GM23248 (cell line): ENCODE measurements at regions not wholly inside any gene's neighbourhood (a gene's known extent, or its start where the extent isn't known, plus 50 kb on each side); places are given as distances from the start of the nearest gene placed in this dataset.

ENCODE experiments used
- DNase-seq: peaks from one replicate; pipeline ENCODE4 v3.0.0-alpha.2; 2015
- H2AFZ ChIP-seq: fragments of 200-600 bp; sonication (generic); 2 replicates; pipeline ENCODE4 v1.6.1; 2016; ENCODE audit warnings: antibody characterized with exemption
- H3F3A ChIP-seq: fragments of 200-600 bp; sonication (generic); 2 replicates; pipeline ENCODE4 v1.6.1; 2016; ENCODE audit warnings: mild to moderate bottlenecking, antibody characterized with exemption, mixed run types; ENCODE audit not compliant: insufficient read depth
- H3K27ac ChIP-seq: fragments of 200-600 bp; sonication (generic); 2 replicates; pipeline ENCODE4 v1.5.1; 2016; ENCODE audit warnings: mild to moderate bottlenecking
- H3K27me3 ChIP-seq: fragments of 200-600 bp; sonication (generic); replicated peaks from 2 replicates; pipeline ENCODE4 v1.6.1; 2016; ENCODE audit warnings: mild to moderate bottlenecking; ENCODE audit not compliant: insufficient read depth
- H3K36me3 ChIP-seq: fragments of 200-600 bp; sonication (generic); 2 replicates; pipeline ENCODE4 v1.6.1; 2016; ENCODE audit warnings: low read depth, mild to moderate bottlenecking
- H3K4me1 ChIP-seq: fragments of 200-600 bp; sonication (generic); 2 replicates; pipeline ENCODE4 v1.6.1; 2016; ENCODE audit warnings: mild to moderate bottlenecking; ENCODE audit not compliant: insufficient read depth
- H3K4me2 ChIP-seq: fragments of 200-600 bp; sonication (generic); one replicate; pipeline ENCODE4 v1.6.1; 2016; ENCODE audit warnings: mild to moderate bottlenecking; ENCODE audit not compliant: unreplicated experiment
- H3K4me3 ChIP-seq: fragments of 200-600 bp; sonication (generic); 2 replicates; pipeline ENCODE4 v1.5.1; 2016; ENCODE audit warnings: mild to moderate bottlenecking
- H3K79me2 ChIP-seq: fragments of 200-600 bp; sonication (generic); 2 replicates; pipeline ENCODE4 v1.6.1; 2016; ENCODE audit warnings: mild to moderate bottlenecking; ENCODE audit not compliant: insufficient read depth
- H3K9ac ChIP-seq: fragments of 200-600 bp; sonication (generic); 2 replicates; pipeline ENCODE4 v1.6.1; 2016; ENCODE audit warnings: mild to moderate bottlenecking
- H3K9me2 ChIP-seq: fragments of 200-600 bp; sonication (generic); 2 replicates; pipeline ENCODE4 v1.6.1; 2016; ENCODE audit warnings: mixed run types, mild to moderate bottlenecking, moderate library complexity; ENCODE audit not compliant: insufficient read depth
- H3K9me3 ChIP-seq: fragments of 200-600 bp; sonication (generic); one replicate; pipeline ENCODE4 v1.6.1; 2017; ENCODE audit warnings: low read depth
- H4K20me1 ChIP-seq: fragments of 200-600 bp; sonication (generic); 2 replicates; pipeline ENCODE4 v1.6.0; 2016; ENCODE audit not compliant: insufficient read depth
- EZH2 ChIP-seq: fragments of 200-600 bp; sonication (generic); IDR thresholded peaks from 2 replicates; pipeline ENCODE4 v1.6.1; 2018; ENCODE audit warnings: antibody characterized with exemption, mild to moderate bottlenecking; ENCODE audit not compliant: insufficient read depth, poor library complexity, severe bottlenecking
- EZH2phosphoT487 ChIP-seq: fragments of 200-600 bp; sonication (generic); IDR thresholded peaks from 2 replicates; pipeline ENCODE4 v1.6.1; 2018; ENCODE audit warnings: antibody characterized with exemption, moderate library complexity, mild to moderate bottlenecking, low read depth; ENCODE audit not compliant: insufficient read depth
- WGBS, 2 experiments: methylation state at CpG; one replicate each; pipeline ENCODE4 v1.1.6; 2015 to 2017; ENCODE audit warnings: low lambda C conversion rate in 2 of 2, low coverage in 1 of 2; ENCODE audit errors: missing lambda C conversion rate in 2 of 2; 5-methylcytosine and 5-hydroxymethylcytosine counted together
- in situ Hi-C: fragments of 300-500 bp; cut with MboI; formaldehyde crosslinking; loops from 2 replicates; pipeline ENCODE4 v1.15.0; 2020

- no peak overlapping the region for H3K4me2 ChIP-seq
- H3K4me1 ChIP-seq: no peaks in the 10 kb centered on the region
- H3K79me2 ChIP-seq: no peaks in the 10 kb centered on the region
- no peak overlapping the region for H3K27ac ChIP-seq
- H3K27me3 ChIP-seq: no peaks in the 10 kb centered on the region
- no peak overlapping the region for H3K9ac ChIP-seq
- no peaks in the 10 kb centered on the region for H3F3A ChIP-seq
- no peaks in the 10 kb centered on the region for H4K20me1 ChIP-seq
- no peaks in the 10 kb centered on the region for H3K9me2 ChIP-seq
- TF ChIP-seq EZH2phosphoT487 (no peak), EZH2 (no peak)
- no peaks in the 10 kb centered on the region for H3K36me3 ChIP-seq
- no peaks in the 10 kb centered on the region for H3K9me3 ChIP-seq
- no peak overlapping the region for H3K4me3 ChIP-seq
- in situ Hi-C loops: no loop called here
- no peak overlapping the region for H2AFZ ChIP-seq
- WGBS, 2 experiments: 9 to 25% methylated on average over 1 of the region's 1 CpG
- no peak for DNase-seq
Measured at GRCh38 chr9:29668732-29669131, 2095.5 kb upstream of the C9orf72 start.

GRCh38 chr9:29669613-29670012 lies 2096.3 kb upstream of the C9orf72 start:
- Histone ChIP-seq H3K79me2 (no peaks in the 10 kb centered on the region), H3K36me3 (no peaks in the 10 kb centered on the region), H3K9me3 (no peaks in the 10 kb centered on the region), H3K4me1 (no peaks in the 10 kb centered on the region), H3K4me3 (no peak overlapping the region), H3K9ac (no peak overlapping the region), H4K20me1 (no peaks in the 10 kb centered on the region), H3F3A (no peaks in the 10 kb centered on the region), H3K9me2 (no peaks in the 10 kb centered on the region), H3K27ac (no peak overlapping the region), H2AFZ (no peak overlapping the region), H3K4me2 (no peak overlapping the region), H3K27me3 (no peaks in the 10 kb centered on the region)
- 5 to 6% methylated on average over 1 of the region's 1 CpG for WGBS, 2 experiments
- in situ Hi-C loops: no loop called here
- no peak for DNase-seq
- no peak for TF ChIP-seq EZH2
- TF ChIP-seq EZH2phosphoT487: no peak

GRCh38 chr9:29685531-29685930 lies 2112.2 kb upstream of the C9orf72 start:
- Histone ChIP-seq H2AFZ (no peak overlapping the region), H3K4me2 (no peak overlapping the region), H3K4me1 (no peaks in the 10 kb centered on the region), H3F3A (no peaks in the 10 kb centered on the region), H3K9me3 (peaks cover 2% of the 10 kb centered on the region), H3K36me3 (no peaks in the 10 kb centered on the region), H3K9me2 (no peaks in the 10 kb centered on the region), H3K9ac (no peak overlapping the region), H4K20me1 (no peaks in the 10 kb centered on the region), H3K4me3 (no peak overlapping the region), H3K27ac (no peak overlapping the region), H3K27me3 (no peaks in the 10 kb centered on the region), H3K79me2 (no peaks in the 10 kb centered on the region)
- TF ChIP-seq EZH2 (no peak), EZH2phosphoT487 (no peak)
- in situ Hi-C loops: no loop called here
- DNase-seq: no peak

- DNase-seq: no peak
- TF ChIP-seq EZH2 (no peak), EZH2phosphoT487 (no peak)
- Histone ChIP-seq H3F3A (no peaks in the 10 kb centered on the region), H3K9me3 (no peaks in the 10 kb centered on the region), H3K9me2 (no peaks in the 10 kb centered on the region), H3K27me3 (no peaks in the 10 kb centered on the region), H3K79me2 (no peaks in the 10 kb centered on the region), H4K20me1 (no peaks in the 10 kb centered on the region), H2AFZ (no peak overlapping the region), H3K4me2 (no peak overlapping the region), H3K9ac (no peak overlapping the region), H3K4me3 (no peak overlapping the region), H3K4me1 (no peaks in the 10 kb centered on the region), H3K36me3 (no peaks in the 10 kb centered on the region), H3K27ac (no peak overlapping the region)
- in situ Hi-C loops: no loop called here
- 7 to 16% methylated on average over 2 of the region's 2 CpGs for WGBS, 2 experiments
Measured at GRCh38 chr9:29691145-29691544, 2117.9 kb upstream of the C9orf72 start.

GRCh38 chr9:29691758-29692407 lies 2118.6 kb upstream of the C9orf72 start:
- Histone ChIP-seq H3K9me2 (no peaks in the 10 kb centered on the region), H2AFZ (no peak overlapping the region), H3K36me3 (no peaks in the 10 kb centered on the region), H3K4me2 (no peak overlapping the region), H3K27me3 (no peaks in the 10 kb centered on the region), H3K9ac (no peak overlapping the region), H4K20me1 (no peaks in the 10 kb centered on the region), H3K4me3 (no peak overlapping the region), H3K79me2 (no peaks in the 10 kb centered on the region), H3K9me3 (no peaks in the 10 kb centered on the region), H3F3A (no peaks in the 10 kb centered on the region), H3K4me1 (no peaks in the 10 kb centered on the region), H3K27ac (no peak overlapping the region)
- in situ Hi-C loops: no loop called here
- TF ChIP-seq EZH2 (no peak), EZH2phosphoT487 (no peak)
- DNase-seq: no peak
- 4% methylated on average over 7 of the region's 7 CpGs for WGBS, 2 experiments
